HAP-1 (cell line): ENCODE measurements at regions not wholly inside any gene's neighbourhood (a gene's known extent, or its start where the extent isn't known, plus 50 kb on each side); places are given as distances from the start of the nearest gene placed in this dataset.

Experiments
- DNase-seq, 2 experiments: peaks; one replicate each; pipeline ENCODE4 v3.0.0-alpha.2; 2016 to 2020; ENCODE audit warnings: low spot score in 2 of 2
- H3K27me3 ChIP-seq: fragments of 250-450 bp; sonication (Bioruptor Pico); 2 replicates; pipeline ENCODE4 v1.5.1; 2020; ENCODE audit warnings: low read depth, mild to moderate bottlenecking, moderate library complexity
- H3K36me3 ChIP-seq: fragments of 250-450 bp; sonication (Bioruptor Pico); replicated peaks from 2 replicates; pipeline ENCODE4 v1.5.1; 2020; ENCODE audit warnings: mild to moderate bottlenecking
- H3K4me1 ChIP-seq: fragments of 250-450 bp; sonication (Bioruptor Pico); 2 replicates; pipeline ENCODE4 v1.5.1; 2020; ENCODE audit warnings: mild to moderate bottlenecking
- H3K4me3 ChIP-seq: fragments of 250-450 bp; sonication (Bioruptor Pico); 2 replicates; pipeline ENCODE4 v1.5.1; 2020; ENCODE audit warnings: mild to moderate bottlenecking, moderate library complexity
- H3K9me3 ChIP-seq: fragments of 250-450 bp; sonication (Bioruptor Pico); 2 replicates; pipeline ENCODE4 v1.5.1; 2020; ENCODE audit warnings: mild to moderate bottlenecking, moderate library complexity
- in situ Hi-C: fragments of 300-500 bp; cut with MboI; formaldehyde crosslinking; loops from 3 replicates; pipeline ENCODE4 v1.14.3; 2020; ENCODE audit warnings: low sequenced_read_pairs, inconsistent platforms, mixed read lengths

DNA sequence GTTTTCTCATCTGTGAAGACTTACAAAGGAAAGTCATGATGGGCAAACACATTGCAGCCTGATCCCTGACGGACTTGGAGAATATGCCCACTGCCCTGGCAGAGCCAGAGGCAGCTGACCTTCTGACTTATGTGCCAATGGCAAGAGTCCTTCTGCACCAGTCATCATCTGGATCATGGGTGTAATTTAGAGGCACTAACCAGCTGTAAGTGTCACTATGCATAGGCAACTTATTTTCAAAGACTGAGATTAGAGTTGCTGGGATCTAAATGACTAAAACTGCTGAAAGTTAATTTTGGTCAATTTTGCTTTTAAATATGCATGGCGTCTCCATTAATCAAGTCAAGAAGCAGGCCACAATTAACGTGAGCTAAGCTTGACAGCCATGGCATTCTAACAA is 261.2 kb downstream of the BCL11A start:
- Histone ChIP-seq H3K4me3 (no peak overlapping the region), H3K9me3 (no peaks in the 10 kb centered on the region; the same call in 1 of the 2 replicates), H3K36me3 (no peaks in the 10 kb centered on the region), H3K4me1 (no peaks in the 10 kb centered on the region), H3K27me3 (no peaks in the 10 kb centered on the region)
- in situ Hi-C loops = no loop called here
- no peak for DNase-seq

DNA sequence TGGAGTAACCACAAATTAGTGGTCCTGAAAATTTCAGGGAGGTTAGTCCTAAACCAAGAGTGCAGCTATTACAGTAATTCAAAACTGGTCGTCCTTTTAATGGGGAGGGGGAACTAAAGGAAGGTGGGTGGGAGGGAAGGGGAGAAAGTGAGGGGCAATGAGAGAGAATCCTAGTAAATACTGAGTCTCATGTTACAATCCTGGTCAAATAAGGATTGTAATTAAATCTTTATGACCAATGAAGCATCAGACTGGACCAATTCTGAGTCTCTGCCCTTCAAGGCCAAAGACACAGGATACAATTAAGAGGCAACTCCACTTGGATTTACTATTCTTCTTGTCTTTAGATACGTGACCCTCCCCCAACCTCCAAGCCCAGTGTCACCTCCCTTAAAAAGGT is 262.9 kb downstream of the BCL11A start:
- in situ Hi-C loops = no loop called here
- DNase-seq = no peak

DNA sequence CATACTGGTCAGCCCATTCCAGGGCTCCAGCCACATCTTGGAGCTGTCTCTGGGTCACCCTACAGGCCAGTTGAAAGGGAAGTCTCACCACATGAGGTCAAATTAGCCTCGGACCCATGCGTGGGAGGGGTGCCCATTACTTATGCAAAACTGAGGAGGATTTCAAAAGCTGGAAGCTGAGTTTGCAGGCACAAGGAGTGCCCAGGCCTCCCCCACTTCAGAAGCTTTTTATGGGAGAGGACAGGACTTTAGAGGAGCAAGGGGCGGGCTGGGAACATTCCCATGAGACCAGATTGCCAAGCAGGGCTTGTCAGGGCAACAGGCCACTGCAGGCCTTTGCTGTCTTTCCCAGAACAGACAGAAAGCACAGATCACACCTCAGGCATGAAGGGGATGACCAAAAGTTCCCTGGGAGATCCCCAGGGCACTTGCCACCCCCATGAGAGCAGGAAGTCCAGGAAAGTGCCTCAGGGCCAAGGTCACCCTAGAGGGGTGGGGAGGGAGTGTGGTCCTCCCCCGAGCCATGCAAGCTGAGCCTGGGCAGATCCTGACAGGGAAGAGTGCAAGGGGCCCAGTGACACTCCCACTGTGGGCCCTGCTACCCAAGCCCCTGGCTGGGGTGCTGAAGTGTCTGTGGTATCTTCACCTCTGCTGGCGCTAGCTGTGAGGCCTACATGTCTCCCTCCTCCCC is 267.7 kb downstream of the BCL11A start:
- Histone ChIP-seq H3K4me1 (no peaks in the 10 kb centered on the region), H3K9me3 (no peaks in the 10 kb centered on the region), H3K36me3 (no peaks in the 10 kb centered on the region), H3K4me3 (no peak overlapping the region), H3K27me3 (no peaks in the 10 kb centered on the region; the same call in 1 of the 2 replicates)
- DNase-seq = no peak
- in situ Hi-C loops = no loop called here

More for the DNA sequence above, 262.9 kb downstream of the BCL11A start:
- Histone ChIP-seq H3K4me1 (no peaks in the 10 kb centered on the region), H3K36me3 (no peaks in the 10 kb centered on the region), H3K27me3 (no peaks in the 10 kb centered on the region), H3K9me3 (no peaks in the 10 kb centered on the region; the same call in 1 of the 2 replicates), H3K4me3 (no peak overlapping the region)

DNA sequence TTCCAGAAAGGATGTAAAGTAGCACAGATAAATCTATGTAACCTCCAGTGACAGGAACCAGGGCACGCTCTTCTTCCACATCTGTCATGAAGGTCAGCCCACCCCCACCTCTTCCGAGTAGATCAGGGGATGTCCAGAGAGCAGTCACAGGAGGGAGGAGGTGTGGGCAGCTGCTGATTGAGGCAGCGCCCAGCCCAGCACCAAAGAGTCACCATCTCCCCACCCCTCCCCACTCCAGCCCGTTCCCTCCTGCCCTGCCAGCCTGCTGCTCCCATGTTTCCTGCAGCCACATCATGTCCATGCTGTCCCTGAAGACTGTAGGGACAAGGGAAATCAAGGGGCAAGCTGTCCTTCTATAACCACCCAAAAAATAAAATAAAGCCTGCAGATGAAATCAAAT is 269.8 kb downstream of the BCL11A start:
- H3K4me3 ChIP-seq = no peak overlapping the region
- no peak for DNase-seq
- in situ Hi-C loops = no loop called here
- H3K9me3 ChIP-seq = no peaks in the 10 kb centered on the region
- H3K36me3 ChIP-seq = no peaks in the 10 kb centered on the region
- no peaks in the 10 kb centered on the region; the same call in 1 of the 2 replicates for H3K27me3 ChIP-seq
- no peaks in the 10 kb centered on the region for H3K4me1 ChIP-seq

DNA sequence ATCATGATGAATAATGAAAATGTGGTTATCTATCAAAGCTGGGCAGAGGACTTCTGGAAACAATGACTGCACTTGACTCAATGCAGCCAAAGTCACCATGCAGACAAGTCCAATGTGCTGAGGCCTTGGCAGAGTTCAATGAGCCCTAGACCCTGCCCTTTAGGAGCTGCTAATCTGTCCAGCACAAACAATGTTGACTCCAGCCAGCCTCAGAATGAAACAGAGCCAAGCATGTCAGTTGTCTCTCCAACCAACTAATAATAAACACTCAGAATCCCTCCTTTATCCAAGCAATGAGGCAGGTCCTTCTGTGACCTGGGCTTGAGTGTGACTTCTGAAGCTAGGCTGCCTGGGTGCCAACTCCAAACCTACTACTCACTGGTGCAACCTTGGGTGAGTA is 270.6 kb downstream of the BCL11A start:
- H3K4me3 ChIP-seq = no peak overlapping the region
- no peaks in the 10 kb centered on the region for H3K36me3 ChIP-seq
- in situ Hi-C loops = no loop called here
- no peaks in the 10 kb centered on the region; the same call in 1 of the 2 replicates for H3K27me3 ChIP-seq
- H3K4me1 ChIP-seq = no peaks in the 10 kb centered on the region
- H3K9me3 ChIP-seq = no peaks in the 10 kb centered on the region
- no peak for DNase-seq

DNA sequence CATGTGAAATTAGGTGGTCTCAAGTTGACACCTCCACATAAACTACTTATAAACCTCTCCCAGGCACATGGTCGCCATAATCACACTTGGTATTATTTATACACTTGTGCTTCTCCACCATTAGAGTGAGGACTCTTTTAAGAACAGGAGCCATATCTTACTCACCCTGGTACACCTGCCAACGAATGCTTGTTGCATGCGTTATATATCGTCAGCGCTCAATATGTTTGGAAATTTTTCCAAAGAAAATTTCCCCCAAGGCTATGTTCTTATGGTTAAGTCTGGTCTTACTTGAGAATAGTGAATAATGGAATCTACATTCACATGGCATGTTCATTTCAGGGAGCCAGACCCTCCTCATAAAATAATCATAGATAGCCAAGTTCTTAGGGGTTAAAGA is 271.7 kb downstream of the BCL11A start:
- no peaks in the 10 kb centered on the region for H3K4me1 ChIP-seq
- no peaks in the 10 kb centered on the region for H3K9me3 ChIP-seq
- no peak overlapping the region for H3K4me3 ChIP-seq
- in situ Hi-C loops = no loop called here
- DNase-seq = no peak
- H3K27me3 ChIP-seq = no peaks in the 10 kb centered on the region; the same call in 1 of the 2 replicates
- no peaks in the 10 kb centered on the region for H3K36me3 ChIP-seq

DNA sequence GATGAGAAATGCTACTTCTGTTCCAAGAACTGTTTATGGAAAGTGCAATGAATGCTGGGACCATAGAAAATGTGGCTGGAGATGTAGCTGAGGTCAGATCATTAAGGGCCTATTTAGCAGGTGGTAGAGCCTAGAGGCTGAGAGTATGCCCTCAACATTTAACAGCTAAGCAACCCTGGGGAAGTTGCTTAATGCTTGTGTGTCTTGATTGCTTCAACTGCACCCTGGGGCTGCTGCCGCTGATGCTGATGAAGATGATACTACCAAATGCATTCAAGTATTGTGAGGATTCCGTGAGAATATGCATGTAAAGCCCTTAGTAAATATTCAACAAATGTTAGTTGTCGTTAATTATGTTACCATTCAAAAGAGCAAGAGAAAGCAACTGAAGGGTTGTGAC is 273.2 kb downstream of the BCL11A start:
- in situ Hi-C loops = no loop called here
- no peaks in the 10 kb centered on the region for H3K9me3 ChIP-seq
- H3K36me3 ChIP-seq = no peaks in the 10 kb centered on the region
- H3K4me1 ChIP-seq = no peaks in the 10 kb centered on the region
- no peaks in the 10 kb centered on the region; the same call in 1 of the 2 replicates for H3K27me3 ChIP-seq
- no peak for DNase-seq
- H3K4me3 ChIP-seq = no peak overlapping the region

DNA sequence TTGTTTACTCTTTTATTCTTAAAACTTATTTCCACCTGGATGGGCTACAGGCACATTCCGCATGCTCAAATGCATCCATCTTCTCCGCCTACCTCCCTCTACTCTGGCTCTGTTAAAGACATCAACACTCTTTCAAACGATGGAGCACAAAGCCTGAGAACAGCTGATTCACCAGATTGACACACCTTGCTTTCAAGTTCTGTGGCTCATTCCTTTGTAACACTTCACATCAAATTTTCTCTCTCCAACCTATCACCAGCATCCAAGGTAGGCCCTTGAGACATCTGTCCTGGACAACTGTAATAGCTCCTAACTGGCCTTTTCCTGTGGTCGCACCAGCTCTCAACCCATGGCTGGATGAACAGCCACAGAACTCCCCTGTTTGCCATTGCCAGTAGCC is 274.5 kb downstream of the BCL11A start:
- Histone ChIP-seq H3K27me3 (no peaks in the 10 kb centered on the region; the same call in 1 of the 2 replicates), H3K4me1 (no peaks in the 10 kb centered on the region), H3K36me3 (no peaks in the 10 kb centered on the region), H3K9me3 (0 out of 2 replicates have a peak, but pooled peaks cover 2% of the 10 kb centered on the region), H3K4me3 (no peak overlapping the region)
- no peak for DNase-seq
- in situ Hi-C loops = no loop called here

DNA sequence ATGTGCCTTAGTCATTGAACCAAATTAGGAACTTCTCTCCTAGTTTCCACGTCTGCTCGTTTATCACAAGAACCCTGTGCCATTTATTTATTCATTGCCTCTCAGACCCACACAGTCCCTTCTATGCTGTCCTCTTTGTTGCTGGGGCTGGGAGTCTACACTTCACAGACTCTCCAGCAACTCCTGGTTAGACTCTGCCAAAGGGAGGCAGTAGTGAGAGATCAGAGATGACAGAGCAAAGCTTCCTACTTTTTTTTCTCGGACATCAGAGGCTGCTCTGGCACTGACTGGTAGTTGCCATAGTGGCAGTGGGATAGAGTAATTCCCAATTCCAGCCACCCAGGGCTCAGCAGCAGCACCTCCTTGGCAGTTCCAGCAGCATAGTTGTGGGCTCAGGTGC is 277.5 kb downstream of the BCL11A start:
- DNase-seq = no peak
- in situ Hi-C loops = no loop called here
- no peaks in the 10 kb centered on the region for H3K36me3 ChIP-seq
- 0 out of 2 replicates have a peak, but pooled peaks cover 2% of the 10 kb centered on the region for H3K9me3 ChIP-seq
- no peaks in the 10 kb centered on the region for H3K4me1 ChIP-seq
- H3K27me3 ChIP-seq = no peaks in the 10 kb centered on the region; the same call in 1 of the 2 replicates
- no peak overlapping the region for H3K4me3 ChIP-seq

DNA sequence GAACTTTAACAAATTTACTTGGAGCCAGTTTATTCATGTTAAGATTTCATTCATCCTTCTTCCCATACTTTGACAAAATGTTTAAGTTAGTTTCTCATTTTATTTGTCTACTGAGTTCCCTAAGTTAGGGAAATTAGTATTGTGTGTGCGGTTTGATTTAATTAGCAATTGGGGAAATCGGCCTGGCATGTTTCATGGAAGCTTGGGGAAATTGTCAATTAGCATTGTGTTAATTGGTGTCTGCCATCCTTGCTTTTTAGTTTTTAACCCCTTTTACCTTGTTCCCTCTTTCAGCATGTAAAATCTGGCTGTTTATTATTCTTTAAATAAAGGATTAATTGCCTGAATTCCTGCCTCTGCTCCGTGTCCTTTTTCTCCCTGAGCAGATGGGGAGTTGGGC is 279.6 kb downstream of the BCL11A start:
- Histone ChIP-seq H3K27me3 (no peaks in the 10 kb centered on the region), H3K9me3 (0 out of 2 replicates have a peak, but pooled peaks cover 2% of the 10 kb centered on the region), H3K4me1 (no peaks in the 10 kb centered on the region), H3K4me3 (no peak overlapping the region), H3K36me3 (no peaks in the 10 kb centered on the region)
- DNase-seq = no peak
- in situ Hi-C loops = no loop called here

DNA sequence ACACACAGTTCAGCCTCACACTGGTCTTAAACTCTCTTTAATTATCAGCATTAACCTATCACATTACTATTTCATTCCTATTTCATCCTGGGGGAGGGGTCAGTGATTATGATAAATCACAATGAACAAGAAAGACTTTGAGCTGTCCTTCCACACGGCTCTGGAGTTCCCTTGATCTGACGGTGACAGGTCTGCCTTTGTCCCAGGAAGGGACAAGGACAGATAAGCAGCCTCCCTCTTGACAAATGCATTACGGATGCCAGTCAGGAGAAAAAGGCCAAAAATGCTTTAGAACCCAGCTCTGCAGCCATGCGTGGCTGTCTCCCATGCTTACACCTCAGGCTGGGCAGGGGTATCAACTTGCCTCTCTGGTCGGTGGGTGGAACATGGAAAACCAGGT is 281.7 kb downstream of the BCL11A start:
- no peak for DNase-seq
- in situ Hi-C loops = no loop called here
- H3K4me3 ChIP-seq = no peak overlapping the region

DNA sequence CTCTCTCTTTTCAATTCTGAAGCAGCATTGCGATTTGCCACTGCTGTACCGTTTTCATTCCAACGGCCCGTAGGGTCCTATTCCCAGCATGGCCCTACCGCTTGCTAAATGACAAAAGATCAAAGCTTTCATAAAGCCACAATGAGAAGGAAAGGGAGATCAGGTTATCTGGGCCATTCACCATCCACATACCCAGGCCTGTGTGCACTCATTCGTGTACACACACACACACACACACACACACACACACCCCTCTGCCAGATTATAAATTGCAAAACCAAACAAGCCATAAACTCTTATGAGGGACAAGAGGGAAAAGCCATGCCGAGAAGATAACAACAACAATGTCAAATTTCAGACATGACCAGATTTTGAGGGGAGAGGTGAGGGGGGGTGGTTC is 282.3 kb downstream of the BCL11A start:
- H3K27me3 ChIP-seq = no peaks in the 10 kb centered on the region
- in situ Hi-C loops = no loop called here

More for the DNA sequence above, 281.7 kb downstream of the BCL11A start:
- Histone ChIP-seq H3K27me3 (no peaks in the 10 kb centered on the region), H3K4me1 (no peaks in the 10 kb centered on the region), H3K9me3 (0 out of 2 replicates have a peak, but pooled peaks cover 2% of the 10 kb centered on the region), H3K36me3 (no peaks in the 10 kb centered on the region)

DNA sequence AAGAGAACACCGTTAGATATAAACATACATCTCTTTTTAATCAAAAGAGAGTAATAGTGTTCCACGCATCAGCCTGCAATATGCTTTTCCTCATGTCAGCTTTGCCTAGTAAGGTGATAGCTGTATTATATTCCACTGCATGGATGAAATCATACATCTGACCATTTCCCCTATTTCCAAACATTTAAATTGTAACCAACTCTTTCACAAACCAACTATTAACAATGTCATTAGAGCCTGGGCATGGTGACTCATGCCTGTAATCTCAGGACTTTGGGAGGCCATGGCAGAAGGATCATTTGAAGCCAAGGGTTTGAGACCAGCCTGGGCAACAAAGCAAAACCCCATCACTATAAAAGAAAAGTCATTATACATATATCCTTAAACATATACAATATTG is 284.8 kb downstream of the BCL11A start:
- Histone ChIP-seq H3K4me3 (no peak overlapping the region), H3K36me3 (no peaks in the 10 kb centered on the region), H3K9me3 (no peaks in the 10 kb centered on the region), H3K4me1 (no peaks in the 10 kb centered on the region), H3K27me3 (no peaks in the 10 kb centered on the region)
- DNase-seq = no peak
- in situ Hi-C loops = no loop called here

More for the DNA sequence above, 282.3 kb downstream of the BCL11A start:
- H3K9me3 ChIP-seq = 0 out of 2 replicates have a peak, but pooled peaks cover 2% of the 10 kb centered on the region
- H3K4me1 ChIP-seq = no peaks in the 10 kb centered on the region
- DNase-seq = no peak
- H3K4me3 ChIP-seq = no peak overlapping the region
- no peaks in the 10 kb centered on the region for H3K36me3 ChIP-seq

DNA sequence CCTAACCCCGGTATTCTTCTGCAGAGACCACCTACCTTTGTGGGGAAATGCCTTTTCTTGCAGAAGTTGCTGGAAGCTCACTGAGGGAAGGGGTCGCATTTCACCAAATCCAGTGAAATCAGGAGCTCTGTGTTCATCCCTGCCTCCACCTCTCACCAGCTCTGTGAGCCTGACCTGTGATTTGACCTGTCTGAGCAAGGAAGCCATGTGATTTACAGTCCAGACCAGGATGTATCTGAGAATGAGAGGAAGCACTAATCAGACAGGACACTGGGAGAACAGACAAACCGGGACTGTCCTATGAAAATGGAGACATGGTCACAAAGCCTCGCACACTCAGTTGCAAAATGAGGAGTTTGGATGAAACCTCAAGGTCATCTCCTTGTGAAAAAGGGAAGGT is 285.4 kb downstream of the BCL11A start:
- H3K9me3 ChIP-seq = no peaks in the 10 kb centered on the region
- in situ Hi-C loops = no loop called here
- no peaks in the 10 kb centered on the region for H3K36me3 ChIP-seq
- no peak for DNase-seq
- no peaks in the 10 kb centered on the region for H3K27me3 ChIP-seq
- no peak overlapping the region for H3K4me3 ChIP-seq
- H3K4me1 ChIP-seq = no peaks in the 10 kb centered on the region
